ENCODE measurements at regions not wholly inside any gene's neighbourhood (a gene's known extent, or its start where the extent isn't known, plus 50 kb on each side); places are given as distances from the start of the nearest gene placed in this dataset.

GRCh38 chr16:79810449-79811189, 210.1 kb upstream of the MAF start:
- H3K4me3 ChIP-seq (ENCODE audit: low read length): no peak overlapping the region
- H3K27me3 ChIP-seq (ENCODE audit: control insufficient read depth, insufficient read depth, low read length): no peaks in the 10 kb centered on the region
- no peaks in the 10 kb centered on the region for H3K36me3 ChIP-seq (ENCODE audit: control insufficient read depth, insufficient read depth, low read length)
- H3K4me1 ChIP-seq (ENCODE audit: control insufficient read depth, insufficient read depth, low read length): no peaks in the 10 kb centered on the region
- H3K9ac ChIP-seq (ENCODE audit: low read length): no peak overlapping the region
- no peaks in the 10 kb centered on the region for H3K9me3 ChIP-seq (ENCODE audit: control insufficient read depth, low read length)

DNA sequence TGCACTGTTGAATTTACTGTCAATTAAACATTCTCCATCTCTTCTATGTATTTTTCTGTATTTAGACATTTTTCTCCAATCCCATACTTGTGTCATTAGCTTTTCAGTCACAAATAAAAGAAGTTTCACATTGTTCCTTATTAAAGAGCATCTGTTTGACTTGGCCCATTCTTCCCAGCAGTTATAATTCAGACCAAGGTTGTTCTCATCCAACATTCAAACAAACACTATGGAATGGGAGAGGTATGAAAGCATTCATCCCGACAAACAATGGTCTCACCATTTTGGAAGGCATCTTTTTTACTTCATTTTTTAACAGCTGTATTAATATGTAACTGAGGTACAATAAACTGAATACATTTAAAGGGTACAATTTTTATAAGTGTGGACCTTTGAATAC, 208.8 kb upstream of the MAF start:
- no peaks in the 10 kb centered on the region for H3K27me3 ChIP-seq (ENCODE audit: control insufficient read depth, insufficient read depth, low read length)
- H3K4me1 ChIP-seq (ENCODE audit: control insufficient read depth, insufficient read depth, low read length): no peaks in the 10 kb centered on the region
- H3K9me3 ChIP-seq (ENCODE audit: control insufficient read depth, low read length): no peaks in the 10 kb centered on the region
- H3K36me3 ChIP-seq (ENCODE audit: control insufficient read depth, insufficient read depth, low read length): no peaks in the 10 kb centered on the region
- H3K9ac ChIP-seq (ENCODE audit: low read length): no peak overlapping the region
- no peak overlapping the region for H3K4me3 ChIP-seq (ENCODE audit: low read length)

- H3K36me3 ChIP-seq (ENCODE audit: control insufficient read depth, insufficient read depth, low read length): no peaks in the 10 kb centered on the region
- no peak overlapping the region for H3K4me3 ChIP-seq (ENCODE audit: low read length)
- no peaks in the 10 kb centered on the region for H3K27me3 ChIP-seq (ENCODE audit: control insufficient read depth, insufficient read depth, low read length)
Observed at GRCh38 chr16:79808731-79809130, 208.2 kb upstream of the MAF start.

GRCh38 chr16:79806757-79807156, 206.2 kb upstream of the MAF start:
- no peaks in the 10 kb centered on the region for H3K9me3 ChIP-seq (ENCODE audit: control insufficient read depth, low read length)

More at GRCh38 chr16:79808731-79809130, 208.2 kb upstream of the MAF start:
- Histone ChIP-seq H3K4me1 (ENCODE audit: control insufficient read depth, insufficient read depth, low read length) (no peaks in the 10 kb centered on the region), H3K9me3 (ENCODE audit: control insufficient read depth, low read length) (no peaks in the 10 kb centered on the region), H3K9ac (ENCODE audit: low read length) (no peak overlapping the region)

GRCh38 chr16:79805621-79806020, 205.1 kb upstream of the MAF start:
- no peak overlapping the region for H3K9ac ChIP-seq (ENCODE audit: low read length)
- no peaks in the 10 kb centered on the region for H3K27me3 ChIP-seq (ENCODE audit: control insufficient read depth, insufficient read depth, low read length)
- no peaks in the 10 kb centered on the region for H3K9me3 ChIP-seq (ENCODE audit: control insufficient read depth, low read length)
- no peaks in the 10 kb centered on the region for H3K36me3 ChIP-seq (ENCODE audit: control insufficient read depth, insufficient read depth, low read length)
- H3K4me1 ChIP-seq (ENCODE audit: control insufficient read depth, insufficient read depth, low read length): no peaks in the 10 kb centered on the region
- H3K4me3 ChIP-seq (ENCODE audit: low read length): no peak overlapping the region

More at GRCh38 chr16:79806757-79807156, 206.2 kb upstream of the MAF start:
- Histone ChIP-seq H3K4me3 (ENCODE audit: low read length) (no peak overlapping the region), H3K36me3 (ENCODE audit: control insufficient read depth, insufficient read depth, low read length) (no peaks in the 10 kb centered on the region), H3K4me1 (ENCODE audit: control insufficient read depth, insufficient read depth, low read length) (no peaks in the 10 kb centered on the region), H3K9ac (ENCODE audit: low read length) (no peak overlapping the region), H3K27me3 (ENCODE audit: control insufficient read depth, insufficient read depth, low read length) (no peaks in the 10 kb centered on the region)

DNA sequence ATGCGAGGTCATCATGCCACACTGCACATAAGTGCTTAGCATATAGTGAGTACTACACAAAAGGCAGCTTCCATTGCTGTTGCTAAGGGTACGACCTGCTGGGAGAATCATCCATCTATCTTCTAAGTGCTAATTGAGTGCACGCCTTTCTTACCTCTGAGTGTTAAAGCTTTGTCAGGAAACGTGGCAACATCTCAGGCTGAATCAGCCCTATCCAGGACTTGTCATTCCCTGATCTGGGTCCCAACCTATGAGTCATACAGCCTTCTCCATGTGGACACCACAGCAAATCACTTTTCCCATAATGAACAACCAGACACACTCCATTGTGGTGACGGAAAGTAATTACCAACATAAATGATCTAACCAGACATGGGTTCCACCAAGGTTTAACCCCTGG, 201.1 kb upstream of the MAF start:
- Histone ChIP-seq H3K27me3 (ENCODE audit: control insufficient read depth, insufficient read depth, low read length) (no peaks in the 10 kb centered on the region), H3K9me3 (ENCODE audit: control insufficient read depth, low read length) (no peaks in the 10 kb centered on the region), H3K9ac (ENCODE audit: low read length) (no peak overlapping the region), H3K36me3 (ENCODE audit: control insufficient read depth, insufficient read depth, low read length) (no peaks in the 10 kb centered on the region), H3K4me3 (ENCODE audit: low read length) (no peak overlapping the region), H3K4me1 (ENCODE audit: control insufficient read depth, insufficient read depth, low read length) (no peaks in the 10 kb centered on the region)

GRCh38 chr16:79800016-79800608, 199.6 kb upstream of the MAF start:
- Histone ChIP-seq H3K4me3 (ENCODE audit: low read length) (no peak overlapping the region), H3K9ac (ENCODE audit: low read length) (no peak overlapping the region), H3K27me3 (ENCODE audit: control insufficient read depth, insufficient read depth, low read length) (no peaks in the 10 kb centered on the region), H3K36me3 (ENCODE audit: control insufficient read depth, insufficient read depth, low read length) (no peaks in the 10 kb centered on the region), H3K4me1 (ENCODE audit: control insufficient read depth, insufficient read depth, low read length) (no peaks in the 10 kb centered on the region), H3K9me3 (ENCODE audit: control insufficient read depth, low read length) (no peaks in the 10 kb centered on the region)

- Histone ChIP-seq H3K4me1 (ENCODE audit: control insufficient read depth, insufficient read depth, low read length) (no peaks in the 10 kb centered on the region), H3K4me3 (ENCODE audit: low read length) (no peak overlapping the region), H3K9me3 (ENCODE audit: control insufficient read depth, low read length) (no peaks in the 10 kb centered on the region), H3K9ac (ENCODE audit: low read length) (no peak overlapping the region), H3K36me3 (ENCODE audit: control insufficient read depth, insufficient read depth, low read length) (no peaks in the 10 kb centered on the region), H3K27me3 (ENCODE audit: control insufficient read depth, insufficient read depth, low read length) (no peaks in the 10 kb centered on the region)
Observed at GRCh38 chr16:79798416-79799053, 198.0 kb upstream of the MAF start.

- H3K36me3 ChIP-seq (ENCODE audit: control insufficient read depth, insufficient read depth, low read length): no peaks in the 10 kb centered on the region
- H3K27me3 ChIP-seq (ENCODE audit: control insufficient read depth, insufficient read depth, low read length): no peaks in the 10 kb centered on the region
- no peak overlapping the region for H3K4me3 ChIP-seq (ENCODE audit: low read length)
- H3K9me3 ChIP-seq (ENCODE audit: control insufficient read depth, low read length): no peaks in the 10 kb centered on the region
- no peaks in the 10 kb centered on the region for H3K4me1 ChIP-seq (ENCODE audit: control insufficient read depth, insufficient read depth, low read length)
- H3K9ac ChIP-seq (ENCODE audit: low read length): no peak overlapping the region
Observed at GRCh38 chr16:79797486-79797885, 196.9 kb upstream of the MAF start.

DNA sequence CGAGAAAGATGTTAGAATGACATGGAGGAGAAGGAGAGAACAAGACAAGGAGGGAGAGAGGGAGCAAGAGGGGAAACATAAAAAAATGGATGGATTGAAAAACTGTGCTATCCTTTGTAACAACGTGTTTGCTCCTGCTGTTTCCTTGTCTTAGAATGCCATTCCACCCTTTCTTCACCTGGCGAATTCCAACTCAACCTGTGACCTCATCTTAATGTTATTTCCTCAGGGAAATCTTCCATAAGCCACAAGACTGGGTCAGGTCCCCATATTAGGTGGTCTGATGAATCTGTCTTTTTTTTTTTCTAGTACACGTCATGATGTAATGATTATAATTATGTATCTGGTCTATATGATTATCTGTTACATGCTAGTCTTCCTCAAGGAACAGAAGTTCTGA, 195.0 kb upstream of the MAF start:
- no peaks in the 10 kb centered on the region for H3K36me3 ChIP-seq (ENCODE audit: control insufficient read depth, insufficient read depth, low read length)
- no peak overlapping the region for H3K4me3 ChIP-seq (ENCODE audit: low read length)
- H3K27me3 ChIP-seq (ENCODE audit: control insufficient read depth, insufficient read depth, low read length): no peaks in the 10 kb centered on the region
- no peaks in the 10 kb centered on the region for H3K9me3 ChIP-seq (ENCODE audit: control insufficient read depth, low read length)
- no peaks in the 10 kb centered on the region for H3K4me1 ChIP-seq (ENCODE audit: control insufficient read depth, insufficient read depth, low read length)
- no peak overlapping the region for H3K9ac ChIP-seq (ENCODE audit: low read length)

DNA sequence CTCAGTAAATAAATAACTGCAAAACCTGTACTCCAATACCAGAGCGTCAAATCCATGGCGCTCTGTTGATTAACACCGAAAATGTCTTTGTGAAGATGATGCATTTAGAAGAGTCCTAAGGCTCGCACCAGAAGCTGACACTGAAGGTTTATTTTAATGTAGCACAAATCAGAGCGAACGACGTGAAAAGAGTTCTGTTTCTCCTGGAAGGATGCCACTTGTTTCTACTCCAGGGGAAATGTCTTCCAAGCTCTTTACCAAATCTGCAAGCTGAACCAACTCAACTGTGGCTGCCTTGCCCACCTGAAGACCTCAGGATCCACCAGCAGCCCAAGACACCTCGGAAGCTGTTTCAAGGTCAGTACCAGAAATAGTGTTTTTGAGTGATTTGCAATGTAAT, 194.4 kb upstream of the MAF start:
- no peaks in the 10 kb centered on the region for H3K9me3 ChIP-seq (ENCODE audit: control insufficient read depth, low read length)
- H3K36me3 ChIP-seq (ENCODE audit: control insufficient read depth, insufficient read depth, low read length): no peaks in the 10 kb centered on the region
- no peak overlapping the region for H3K4me3 ChIP-seq (ENCODE audit: low read length)

GRCh38 chr16:79792664-79793351, 192.3 kb upstream of the MAF start:
- H3K9ac ChIP-seq (ENCODE audit: low read length): no peak overlapping the region
- H3K9me3 ChIP-seq (ENCODE audit: control insufficient read depth, low read length): no peaks in the 10 kb centered on the region
- H3K36me3 ChIP-seq (ENCODE audit: control insufficient read depth, insufficient read depth, low read length): no peaks in the 10 kb centered on the region
- H3K27me3 ChIP-seq (ENCODE audit: control insufficient read depth, insufficient read depth, low read length): no peaks in the 10 kb centered on the region
- no peak overlapping the region for H3K4me3 ChIP-seq (ENCODE audit: low read length)
- H3K4me1 ChIP-seq (ENCODE audit: control insufficient read depth, insufficient read depth, low read length): no peaks in the 10 kb centered on the region

More for the DNA sequence above, 194.4 kb upstream of the MAF start:
- no peaks in the 10 kb centered on the region for H3K27me3 ChIP-seq (ENCODE audit: control insufficient read depth, insufficient read depth, low read length)
- no peak overlapping the region for H3K9ac ChIP-seq (ENCODE audit: low read length)
- no peaks in the 10 kb centered on the region for H3K4me1 ChIP-seq (ENCODE audit: control insufficient read depth, insufficient read depth, low read length)

Data from mucosa of stomach (tissue), 1 donor.